ENCODE measurements at regions not wholly inside any gene's neighbourhood (a gene's known extent, or its start where the extent isn't known, plus 50 kb on each side); places are given as distances from the start of the nearest gene placed in this dataset.

DNA sequence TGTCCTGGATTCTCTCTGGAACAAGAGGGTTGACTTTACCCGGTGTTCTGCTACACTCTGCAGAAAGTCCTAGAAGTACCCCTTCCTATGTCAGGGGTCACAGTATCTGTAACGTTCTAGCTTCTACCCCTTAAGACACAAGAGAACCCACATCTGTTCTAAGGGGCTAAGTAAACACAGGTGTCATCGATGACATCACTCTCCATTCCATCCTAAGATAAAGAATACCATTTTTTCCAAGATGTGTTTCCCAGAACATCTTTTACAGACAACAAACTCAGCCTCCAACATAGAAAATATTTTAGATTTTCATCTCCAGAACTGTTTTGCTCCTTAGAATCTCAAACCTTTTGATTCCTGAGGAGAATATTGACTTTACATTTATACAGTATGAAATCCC is 239.1 kb downstream of the TRIB2 start:
- in situ Hi-C loops (cut with HindIII; ENCODE audit: low pct_unique_long_range_greater_than_20kb, low sequenced_read_pairs), result no loop called here
- DNase-seq (ENCODE audit: low read depth in 1 of 2, low spot score in 1 of 2), result no peak
- no peak for TF ChIP-seq JUND (IDR thresholded peaks at IDR 0.05; ENCODE audit: low read depth)

DNA sequence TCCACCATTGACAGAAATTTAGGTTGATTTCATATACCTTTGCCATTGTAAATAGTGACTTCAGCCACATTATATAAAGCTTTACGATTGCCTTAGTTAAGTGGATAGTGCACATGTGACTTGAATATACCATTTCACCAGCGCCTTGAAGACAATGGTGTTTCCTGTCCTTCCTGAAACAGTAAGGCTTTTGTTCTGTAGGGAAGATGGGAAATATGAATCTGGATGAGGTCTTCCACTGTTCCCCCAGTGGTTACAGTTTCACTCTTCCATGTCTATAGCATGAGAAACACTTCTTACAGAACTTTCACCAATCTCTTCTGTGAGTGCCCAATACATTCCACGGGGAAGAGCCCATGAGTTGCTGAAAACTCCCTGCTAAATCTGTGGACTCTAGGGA is 240.5 kb downstream of the TRIB2 start:
- no peak for TF ChIP-seq JUND (IDR thresholded peaks at IDR 0.05; ENCODE audit: low read depth)
- no peak for DNase-seq (ENCODE audit: low read depth in 1 of 2, low spot score in 1 of 2)
- in situ Hi-C loops (cut with HindIII; ENCODE audit: low pct_unique_long_range_greater_than_20kb, low sequenced_read_pairs), result no loop called here

DNA sequence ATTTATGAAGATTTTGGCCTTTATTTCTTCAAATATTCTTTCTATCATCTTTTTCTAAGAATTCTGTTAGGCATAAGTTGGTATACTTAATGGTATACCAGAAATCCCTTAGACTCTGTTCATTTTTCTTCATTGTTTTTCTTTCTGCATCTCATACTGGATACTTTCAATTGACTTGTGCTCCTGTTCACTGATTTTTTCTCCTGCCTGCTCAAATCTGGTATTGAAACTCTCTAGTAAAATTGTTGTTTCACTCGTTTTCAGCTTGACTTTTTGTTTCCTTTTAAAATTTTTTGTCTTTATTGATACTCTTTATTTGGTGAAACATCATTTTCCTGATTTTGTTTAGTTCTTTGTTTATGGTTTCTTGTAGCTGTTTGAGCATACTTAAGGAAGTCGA is 243.2 kb downstream of the TRIB2 start:
- DNase-seq (ENCODE audit: low read depth in 1 of 2, low spot score in 1 of 2), result no peak
- TF ChIP-seq JUND (IDR thresholded peaks at IDR 0.05; ENCODE audit: low read depth), result no peak
- in situ Hi-C loops (cut with HindIII; ENCODE audit: low pct_unique_long_range_greater_than_20kb, low sequenced_read_pairs), result no loop called here

GRCh38 chr2:12960671-12961070 is 243.9 kb downstream of the TRIB2 start:
- TF ChIP-seq JUND (IDR thresholded peaks at IDR 0.05; ENCODE audit: low read depth), result no peak
- in situ Hi-C loops (cut with HindIII; ENCODE audit: low pct_unique_long_range_greater_than_20kb, low sequenced_read_pairs), result no loop called here
- DNase-seq (ENCODE audit: low read depth in 1 of 2, low spot score in 1 of 2), result no peak

DNA sequence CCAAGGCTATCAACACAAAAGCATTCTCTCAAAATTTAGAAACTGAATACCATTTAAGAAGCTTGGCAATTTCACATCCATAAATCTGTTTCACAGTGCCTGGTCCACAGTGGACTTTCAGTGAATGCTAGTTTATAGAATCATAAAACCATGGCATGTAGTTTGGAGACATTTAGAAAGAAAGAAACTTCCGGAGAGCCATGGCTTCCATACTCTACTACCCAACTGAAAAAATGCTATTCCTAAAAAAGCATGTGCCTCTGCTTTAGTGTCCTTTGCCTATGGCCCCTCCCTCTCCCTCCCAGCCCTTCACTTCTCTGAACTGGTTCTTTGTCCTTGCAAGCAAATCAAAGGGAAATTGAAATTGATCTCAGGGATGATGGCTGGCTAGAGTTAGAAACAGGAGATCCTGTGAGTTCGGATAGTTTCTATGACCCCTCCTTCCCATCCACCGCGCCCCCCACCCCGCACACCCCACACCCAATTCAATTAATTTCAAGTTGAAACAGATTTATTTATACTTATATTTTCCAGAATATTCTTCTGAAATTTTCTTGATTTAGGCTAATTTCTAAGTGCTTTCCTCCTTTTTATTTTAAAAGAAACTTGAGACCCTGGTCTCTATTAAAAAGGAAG is 248.3 kb downstream of the TRIB2 start:
- DNase-seq (ENCODE audit: low read depth in 1 of 2, low spot score in 1 of 2), result no peak
- in situ Hi-C loops (cut with HindIII; ENCODE audit: low pct_unique_long_range_greater_than_20kb, low sequenced_read_pairs), result no loop called here
- TF ChIP-seq JUND (IDR thresholded peaks at IDR 0.05; ENCODE audit: low read depth), result no peak

GRCh38 chr2:12965540-12966269 is 249.0 kb downstream of the TRIB2 start:
- TF ChIP-seq JUND (IDR thresholded peaks at IDR 0.05; ENCODE audit: low read depth), result no peak
- DNase-seq (ENCODE audit: low read depth in 1 of 2, low spot score in 1 of 2), result no peak
- in situ Hi-C loops (cut with HindIII; ENCODE audit: low pct_unique_long_range_greater_than_20kb, low sequenced_read_pairs), result no loop called here

DNA sequence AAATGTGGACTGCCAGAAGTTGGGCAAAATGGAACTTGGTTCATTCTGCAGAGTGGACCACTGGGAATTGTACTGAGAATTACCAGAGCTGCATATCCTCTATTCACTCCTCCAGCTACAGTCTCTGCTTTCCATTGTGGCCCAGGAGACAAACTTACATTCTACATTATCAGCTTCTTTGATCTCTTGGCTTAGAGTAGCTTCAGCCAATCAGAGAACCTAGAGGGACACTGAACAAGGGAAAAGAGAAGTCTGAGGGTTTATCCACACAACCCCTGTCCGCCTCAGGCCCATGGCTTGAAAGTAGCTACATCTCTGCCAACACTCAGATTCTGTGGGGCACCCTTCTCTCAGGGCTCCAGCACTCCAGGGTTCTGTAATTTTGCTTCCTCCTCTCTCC is 251.1 kb downstream of the TRIB2 start:
- TF ChIP-seq JUND (IDR thresholded peaks at IDR 0.05; ENCODE audit: low read depth), result no peak
- DNase-seq (ENCODE audit: low read depth in 1 of 2, low spot score in 1 of 2), result no peak
- in situ Hi-C loops (cut with HindIII; ENCODE audit: low pct_unique_long_range_greater_than_20kb, low sequenced_read_pairs), result no loop called here

- no peak for DNase-seq (ENCODE audit: low read depth in 1 of 2, low spot score in 1 of 2)
- in situ Hi-C loops (cut with HindIII; ENCODE audit: low pct_unique_long_range_greater_than_20kb, low sequenced_read_pairs), result no loop called here
- TF ChIP-seq JUND (IDR thresholded peaks at IDR 0.05; ENCODE audit: low read depth), result no peak
These were observed 251.7 kb downstream of the TRIB2 start for GRCh38 chr2:12968399-12968798.

DNA sequence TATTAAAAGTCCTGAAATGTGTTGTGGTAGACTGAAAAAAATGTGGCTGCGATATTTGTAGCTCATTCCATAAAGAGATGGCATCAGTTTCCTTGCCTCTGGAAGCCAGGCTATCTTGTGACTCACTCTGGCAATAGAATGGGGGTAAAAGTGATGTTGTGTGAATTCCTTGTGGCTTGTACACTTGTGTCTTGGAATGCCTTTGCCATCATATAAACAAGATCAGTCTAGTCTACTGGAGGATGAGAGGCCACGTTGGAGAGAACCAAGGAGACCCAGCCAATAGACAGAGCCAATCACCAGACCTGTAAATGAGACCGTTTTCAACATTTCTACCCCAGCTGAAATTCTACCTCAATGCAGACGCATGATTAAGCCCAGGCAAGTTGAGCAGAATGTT is 254.1 kb downstream of the TRIB2 start:
- no peak for TF ChIP-seq JUND (IDR thresholded peaks at IDR 0.05; ENCODE audit: low read depth)
- in situ Hi-C loops (cut with HindIII; ENCODE audit: low pct_unique_long_range_greater_than_20kb, low sequenced_read_pairs), result no loop called here
- DNase-seq (ENCODE audit: low read depth in 1 of 2, low spot score in 1 of 2), result no peak

- DNase-seq (ENCODE audit: low read depth in 1 of 2, low spot score in 1 of 2), result no peak
- in situ Hi-C loops (cut with HindIII; ENCODE audit: low pct_unique_long_range_greater_than_20kb, low sequenced_read_pairs), result no loop called here
- TF ChIP-seq JUND (IDR thresholded peaks at IDR 0.05; ENCODE audit: low read depth), result no peak
These were observed 255.0 kb downstream of the TRIB2 start for GRCh38 chr2:12971581-12972365.

- TF ChIP-seq JUND (IDR thresholded peaks at IDR 0.05; ENCODE audit: low read depth), result no peak
- no peak for DNase-seq (ENCODE audit: low read depth in 1 of 2, low spot score in 1 of 2)
- in situ Hi-C loops (cut with HindIII; ENCODE audit: low pct_unique_long_range_greater_than_20kb, low sequenced_read_pairs), result no loop called here
These were observed 261.5 kb downstream of the TRIB2 start for GRCh38 chr2:12978066-12978835.

DNA sequence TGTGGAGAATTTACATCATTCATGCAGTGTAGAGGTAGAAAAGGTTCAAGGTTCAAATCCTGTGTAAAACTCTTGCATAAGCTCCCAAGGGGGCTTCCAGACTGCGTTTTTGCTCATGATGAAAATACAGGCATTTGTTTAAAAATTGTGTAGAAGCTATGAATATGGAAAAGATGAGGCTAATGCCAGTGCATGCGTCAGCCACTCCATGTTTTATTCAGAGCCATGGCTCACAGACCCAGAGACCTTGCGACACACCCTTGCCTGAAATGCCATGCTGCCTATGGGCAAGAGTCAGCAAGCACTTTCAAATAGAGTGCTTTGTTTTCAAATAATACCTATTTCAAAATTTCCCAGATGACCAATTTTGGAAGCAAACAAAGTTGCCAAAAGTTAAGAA is 262.3 kb downstream of the TRIB2 start:
- DNase-seq (ENCODE audit: low read depth in 1 of 2, low spot score in 1 of 2), result no peak
- in situ Hi-C loops (cut with HindIII; ENCODE audit: low pct_unique_long_range_greater_than_20kb, low sequenced_read_pairs), result no loop called here
- TF ChIP-seq JUND (IDR thresholded peaks at IDR 0.05; ENCODE audit: low read depth), result no peak
